Heart left ventricle (tissue), 13 donors: ENCODE measurements at regions not wholly inside any gene's neighbourhood (a gene's known extent, or its start where the extent isn't known, plus 50 kb on each side); places are given as distances from the start of the nearest gene placed in this dataset.

Source experiments
- POLR2A ChIP-seq, 2 donors: fragments of 450-650 bp; IDR thresholded peaks; one replicate each; pipeline ENCODE4 v1.6.1; 2017; ENCODE audit warnings: antibody characterized with exemption in 2 of 2, mild to moderate bottlenecking in 2 of 2, moderate library complexity in 2 of 2
- TF ChIP-seq, protein P1 (sequence below), 12 donors: fragments of 200-600 bp; sonication (generic) in 4 of 12; IDR thresholded peaks; one replicate each; pipeline versions ENCODE4 v1.5.0 to v1.8.0; 2018 to 2022; ENCODE audit warnings: antibody characterized with exemption in 12 of 12, mild to moderate bottlenecking in 5 of 12
- donor health status: ischemic (EF 13 %, LVEDD 7.1; RV severe dilation, severe dysfunction).
- donor health status: DM: no; HTN: yes; CAD: no.
- donor health status: DM: no; HTN: no; CAD: no.
- donor health status: ischemic (EF 25% LVEDD 6.9; RV normal size, moderate dysfunction).
- donor health status: ischemic (EF 25% LVEDD 5.7; RV mildly dilated, moderate dysfunction).
- donor health status: ischemic (EF 35%, LVEDD 5.7; RV mildly dilated, moderate dysfunction).
- donor health status: nonischemic (EF 11% LVEDD 7.7; RV severe dilation, severe dysfunction).
- donor health status: DM: yes; HTN: yes; CAD: no.
- donor health status: PGD.
- donor health status: ischemic (EF 29% LVEDD 5.4; RV normal size, mild dysfunction).
- donor health status: nonischemic (EF 23%, LVEDD 6.1; RV moderate dilation, normal function).

GRCh38 chrX:116009346-116009745 lies 161.2 kb upstream of the AGTR2 start:
- TF ChIP-seq, protein P1, sequence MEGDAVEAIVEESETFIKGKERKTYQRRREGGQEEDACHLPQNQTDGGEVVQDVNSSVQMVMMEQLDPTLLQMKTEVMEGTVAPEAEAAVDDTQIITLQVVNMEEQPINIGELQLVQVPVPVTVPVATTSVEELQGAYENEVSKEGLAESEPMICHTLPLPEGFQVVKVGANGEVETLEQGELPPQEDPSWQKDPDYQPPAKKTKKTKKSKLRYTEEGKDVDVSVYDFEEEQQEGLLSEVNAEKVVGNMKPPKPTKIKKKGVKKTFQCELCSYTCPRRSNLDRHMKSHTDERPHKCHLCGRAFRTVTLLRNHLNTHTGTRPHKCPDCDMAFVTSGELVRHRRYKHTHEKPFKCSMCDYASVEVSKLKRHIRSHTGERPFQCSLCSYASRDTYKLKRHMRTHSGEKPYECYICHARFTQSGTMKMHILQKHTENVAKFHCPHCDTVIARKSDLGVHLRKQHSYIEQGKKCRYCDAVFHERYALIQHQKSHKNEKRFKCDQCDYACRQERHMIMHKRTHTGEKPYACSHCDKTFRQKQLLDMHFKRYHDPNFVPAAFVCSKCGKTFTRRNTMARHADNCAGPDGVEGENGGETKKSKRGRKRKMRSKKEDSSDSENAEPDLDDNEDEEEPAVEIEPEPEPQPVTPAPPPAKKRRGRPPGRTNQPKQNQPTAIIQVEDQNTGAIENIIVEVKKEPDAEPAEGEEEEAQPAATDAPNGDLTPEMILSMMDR (IDR thresholded peaks at IDR 0.05): no peak
- no peak for TF ChIP-seq POLR2A (IDR thresholded peaks at IDR 0.05)
